ENCODE measurements at regions not wholly inside any gene's neighbourhood (a gene's known extent, or its start where the extent isn't known, plus 50 kb on each side); places are given as distances from the start of the nearest gene placed in this dataset.

DNA sequence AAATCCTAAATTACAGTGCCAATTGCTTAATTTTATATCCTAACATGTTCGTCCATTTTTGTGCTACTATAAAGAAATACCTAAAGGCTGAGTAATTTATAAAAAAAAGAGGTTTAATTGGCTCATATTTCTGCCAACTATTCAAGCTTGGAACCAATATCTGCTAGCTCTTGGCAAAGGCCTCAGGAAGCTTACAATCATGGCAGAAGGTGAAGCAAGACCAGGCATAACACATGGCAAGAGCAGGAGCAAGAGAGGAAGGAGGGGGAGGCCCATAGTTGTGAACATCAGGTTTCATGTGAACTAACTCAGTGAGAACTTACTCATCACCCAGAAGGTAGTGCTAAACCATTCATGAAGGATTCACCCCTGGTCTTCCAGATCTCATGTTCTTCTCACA lies 494.3 kb downstream of the CCER1 start:
- TF ChIP-seq, protein P1, sequence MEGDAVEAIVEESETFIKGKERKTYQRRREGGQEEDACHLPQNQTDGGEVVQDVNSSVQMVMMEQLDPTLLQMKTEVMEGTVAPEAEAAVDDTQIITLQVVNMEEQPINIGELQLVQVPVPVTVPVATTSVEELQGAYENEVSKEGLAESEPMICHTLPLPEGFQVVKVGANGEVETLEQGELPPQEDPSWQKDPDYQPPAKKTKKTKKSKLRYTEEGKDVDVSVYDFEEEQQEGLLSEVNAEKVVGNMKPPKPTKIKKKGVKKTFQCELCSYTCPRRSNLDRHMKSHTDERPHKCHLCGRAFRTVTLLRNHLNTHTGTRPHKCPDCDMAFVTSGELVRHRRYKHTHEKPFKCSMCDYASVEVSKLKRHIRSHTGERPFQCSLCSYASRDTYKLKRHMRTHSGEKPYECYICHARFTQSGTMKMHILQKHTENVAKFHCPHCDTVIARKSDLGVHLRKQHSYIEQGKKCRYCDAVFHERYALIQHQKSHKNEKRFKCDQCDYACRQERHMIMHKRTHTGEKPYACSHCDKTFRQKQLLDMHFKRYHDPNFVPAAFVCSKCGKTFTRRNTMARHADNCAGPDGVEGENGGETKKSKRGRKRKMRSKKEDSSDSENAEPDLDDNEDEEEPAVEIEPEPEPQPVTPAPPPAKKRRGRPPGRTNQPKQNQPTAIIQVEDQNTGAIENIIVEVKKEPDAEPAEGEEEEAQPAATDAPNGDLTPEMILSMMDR (IDR thresholded peaks at IDR 0.05; ENCODE audit: low read length) = no peak
- no peak for TF ChIP-seq EZH2 (optimal IDR thresholded peaks at IDR 0.05; ENCODE audit: low read depth, low read length)
- TF ChIP-seq EZH2phosphoT487 (IDR thresholded peaks at IDR 0.05; ENCODE audit: low read length) = no peak
